ENCODE measurements at regions not wholly inside any gene's neighbourhood (a gene's known extent, or its start where the extent isn't known, plus 50 kb on each side); places are given as distances from the start of the nearest gene placed in this dataset.

DNA sequence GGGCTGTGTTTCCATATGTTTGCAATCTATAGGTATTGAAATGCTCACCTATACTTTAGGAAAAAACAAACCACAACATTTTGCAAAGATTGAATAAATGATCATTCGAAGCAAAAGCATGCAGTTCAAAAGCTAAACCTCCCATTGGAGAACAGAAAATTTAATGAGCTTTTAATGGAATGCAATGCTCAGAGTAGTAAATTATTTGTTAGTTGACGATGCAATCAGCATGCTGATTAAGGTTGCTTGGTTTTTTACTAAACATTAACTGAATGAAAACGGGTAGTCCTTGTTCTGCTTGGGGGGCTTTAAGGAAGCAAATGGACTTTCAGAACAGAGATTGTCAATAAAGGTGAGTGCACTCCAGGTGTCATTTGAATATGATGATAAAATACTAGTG is 123.3 kb upstream of the TMEM161B start:
- TF ChIP-seq ZFX (IDR thresholded peaks at IDR 0.05), result no peak
- TF ChIP-seq, protein P1, sequence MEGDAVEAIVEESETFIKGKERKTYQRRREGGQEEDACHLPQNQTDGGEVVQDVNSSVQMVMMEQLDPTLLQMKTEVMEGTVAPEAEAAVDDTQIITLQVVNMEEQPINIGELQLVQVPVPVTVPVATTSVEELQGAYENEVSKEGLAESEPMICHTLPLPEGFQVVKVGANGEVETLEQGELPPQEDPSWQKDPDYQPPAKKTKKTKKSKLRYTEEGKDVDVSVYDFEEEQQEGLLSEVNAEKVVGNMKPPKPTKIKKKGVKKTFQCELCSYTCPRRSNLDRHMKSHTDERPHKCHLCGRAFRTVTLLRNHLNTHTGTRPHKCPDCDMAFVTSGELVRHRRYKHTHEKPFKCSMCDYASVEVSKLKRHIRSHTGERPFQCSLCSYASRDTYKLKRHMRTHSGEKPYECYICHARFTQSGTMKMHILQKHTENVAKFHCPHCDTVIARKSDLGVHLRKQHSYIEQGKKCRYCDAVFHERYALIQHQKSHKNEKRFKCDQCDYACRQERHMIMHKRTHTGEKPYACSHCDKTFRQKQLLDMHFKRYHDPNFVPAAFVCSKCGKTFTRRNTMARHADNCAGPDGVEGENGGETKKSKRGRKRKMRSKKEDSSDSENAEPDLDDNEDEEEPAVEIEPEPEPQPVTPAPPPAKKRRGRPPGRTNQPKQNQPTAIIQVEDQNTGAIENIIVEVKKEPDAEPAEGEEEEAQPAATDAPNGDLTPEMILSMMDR (conservative IDR thresholded peaks at IDR 0.05), result no peak
- no peak overlapping the region for H3K27ac ChIP-seq

DNA sequence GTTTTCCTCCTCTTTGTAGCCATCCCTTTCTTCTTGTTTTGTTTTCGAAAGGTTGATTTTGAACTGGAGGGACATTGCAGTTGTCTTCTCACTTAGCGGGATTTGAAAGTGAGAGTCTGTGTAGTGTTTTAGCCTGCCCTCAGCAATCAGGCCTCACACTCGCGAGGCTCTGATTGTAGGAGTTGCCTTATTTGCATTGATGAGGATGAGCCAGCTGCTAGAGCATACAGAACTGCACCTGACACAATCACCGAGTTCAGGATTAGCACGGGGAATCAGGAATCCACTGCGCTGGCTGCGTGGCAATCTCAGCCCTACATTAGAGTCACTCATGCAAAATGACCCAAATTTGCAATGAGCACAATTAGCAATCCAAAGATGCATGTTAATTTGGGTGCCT is 122.5 kb upstream of the TMEM161B start:
- no peak for TF ChIP-seq ZFX (IDR thresholded peaks at IDR 0.05)
- TF ChIP-seq, protein P1 (conservative IDR thresholded peaks at IDR 0.05), result no peak
- no peak overlapping the region for H3K27ac ChIP-seq

DNA sequence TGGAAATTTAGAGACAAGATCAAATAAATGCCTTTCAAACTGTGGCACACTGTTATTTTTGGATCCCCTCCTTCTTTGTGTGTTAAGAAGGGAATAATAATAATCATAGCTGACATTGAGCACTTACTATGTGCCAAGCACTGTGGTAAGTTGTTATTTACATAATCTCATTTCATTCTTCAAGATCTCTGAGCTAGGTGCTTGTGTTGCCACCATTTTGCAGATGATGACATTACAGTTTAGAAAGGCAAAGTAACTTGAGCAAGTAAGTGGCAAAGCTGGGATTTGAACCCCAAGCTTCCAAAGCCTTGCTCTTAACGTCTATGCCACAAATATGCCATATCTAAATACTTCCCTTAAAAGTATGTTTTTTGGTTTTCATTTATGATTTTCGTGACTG is 121.8 kb upstream of the TMEM161B start:
- TF ChIP-seq, protein P1 (conservative IDR thresholded peaks at IDR 0.05), result no peak
- no peak for TF ChIP-seq ZFX (IDR thresholded peaks at IDR 0.05)
- no peak overlapping the region for H3K27ac ChIP-seq

DNA sequence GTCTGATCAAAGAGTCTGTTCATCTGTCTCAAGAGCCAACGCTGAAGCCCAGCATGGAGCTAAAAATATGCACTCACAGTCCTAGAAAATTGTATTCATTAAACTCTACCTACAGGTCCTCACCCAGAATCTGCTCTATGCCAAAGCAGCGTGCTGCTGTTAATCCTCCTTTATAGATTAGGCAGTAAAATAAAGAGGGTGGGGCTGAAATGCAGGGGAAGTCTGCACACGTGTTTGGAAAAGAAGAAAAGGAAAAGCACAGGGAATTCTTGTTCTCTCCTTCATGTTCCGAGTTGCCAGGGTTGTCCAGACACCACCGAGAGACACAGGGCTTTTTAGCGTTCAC is 121.4 kb upstream of the TMEM161B start:
- no peak overlapping the region for H3K27ac ChIP-seq
- TF ChIP-seq, protein P1 (conservative IDR thresholded peaks at IDR 0.05), result no peak
- no peak for TF ChIP-seq ZFX (IDR thresholded peaks at IDR 0.05)

DNA sequence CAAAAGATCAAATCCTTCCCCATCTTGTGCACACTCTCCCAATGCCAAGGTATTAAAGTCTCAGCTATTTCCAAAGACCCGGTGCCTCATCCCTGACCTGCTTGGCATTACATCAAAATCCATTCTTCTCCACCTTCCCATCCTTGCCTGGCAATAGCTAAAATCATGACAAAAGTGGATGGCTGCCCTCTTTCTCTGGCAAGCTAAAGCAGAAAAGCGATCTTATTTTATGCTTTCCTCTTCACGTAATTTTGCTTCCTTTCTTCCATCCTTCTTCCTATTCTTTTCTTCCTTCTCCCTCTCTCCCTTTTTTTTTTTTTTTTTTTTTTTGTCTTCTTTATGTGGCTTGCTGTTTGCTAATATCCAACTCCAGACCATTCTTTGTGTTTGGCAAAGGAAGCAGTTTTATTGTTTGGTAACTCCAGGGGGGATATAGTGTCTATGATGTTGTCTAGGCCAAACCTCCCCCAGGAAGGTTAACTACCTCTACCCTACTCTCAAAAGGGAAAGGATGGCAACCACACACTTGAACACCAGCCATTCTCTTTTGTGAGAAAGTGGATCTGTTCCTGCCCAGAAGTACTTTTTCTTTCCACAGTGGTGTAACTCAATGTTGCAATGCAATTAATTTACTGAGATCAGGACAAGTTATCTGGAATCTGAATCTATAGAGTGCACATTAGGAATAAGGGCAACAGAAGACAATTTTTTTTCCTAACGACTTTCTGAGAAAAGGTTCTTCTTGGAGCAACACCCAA is 120.9 kb upstream of the TMEM161B start:
- TF ChIP-seq, protein P1 (conservative IDR thresholded peaks at IDR 0.05), result no peak
- no peak for TF ChIP-seq ZFX (IDR thresholded peaks at IDR 0.05)
- no peak overlapping the region for H3K27ac ChIP-seq

DNA sequence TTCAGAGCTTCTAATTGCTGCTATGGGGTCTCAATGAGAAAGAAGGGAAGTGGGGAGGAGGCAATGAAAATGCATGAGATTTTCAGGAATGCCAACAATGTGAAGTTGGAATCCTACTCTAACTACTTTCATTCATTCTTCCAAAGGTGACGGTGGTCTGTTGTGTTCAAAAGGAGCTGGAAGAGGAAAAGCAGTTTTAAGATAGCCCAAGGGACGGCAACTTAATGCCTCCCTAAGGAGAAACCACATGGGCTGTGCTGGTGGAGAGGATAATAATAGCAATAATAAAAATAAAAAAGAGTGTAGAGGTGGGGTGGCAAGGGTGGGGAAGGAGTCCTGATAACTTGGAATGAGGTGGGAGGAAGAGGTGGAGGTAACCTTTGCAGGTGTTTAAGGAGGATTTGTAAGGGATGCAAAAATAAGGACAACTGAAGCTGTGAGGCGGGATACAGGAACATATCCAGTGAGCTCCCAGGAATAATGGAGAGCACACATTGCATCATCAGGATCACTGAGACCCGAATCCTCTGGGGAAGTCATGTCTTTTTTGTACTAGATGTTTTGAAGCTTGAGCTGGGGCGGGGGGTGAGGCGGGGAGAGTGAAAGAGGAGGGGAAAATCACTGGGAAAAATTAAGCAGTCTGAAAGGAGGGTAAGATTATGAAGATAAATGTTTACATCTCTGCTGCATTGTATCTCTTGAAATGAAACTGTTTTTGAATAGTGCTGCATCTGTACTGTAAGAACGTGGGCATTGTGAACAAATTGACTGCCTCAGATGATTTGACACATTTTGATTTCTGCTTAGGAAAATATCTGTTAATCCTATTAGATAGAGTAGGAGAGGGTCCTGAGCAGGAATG is 120.1 kb upstream of the TMEM161B start:
- TF ChIP-seq, protein P1 (conservative IDR thresholded peaks at IDR 0.05), result no peak
- no peak for TF ChIP-seq ZFX (IDR thresholded peaks at IDR 0.05)
- H3K27ac ChIP-seq, result no peak overlapping the region

DNA sequence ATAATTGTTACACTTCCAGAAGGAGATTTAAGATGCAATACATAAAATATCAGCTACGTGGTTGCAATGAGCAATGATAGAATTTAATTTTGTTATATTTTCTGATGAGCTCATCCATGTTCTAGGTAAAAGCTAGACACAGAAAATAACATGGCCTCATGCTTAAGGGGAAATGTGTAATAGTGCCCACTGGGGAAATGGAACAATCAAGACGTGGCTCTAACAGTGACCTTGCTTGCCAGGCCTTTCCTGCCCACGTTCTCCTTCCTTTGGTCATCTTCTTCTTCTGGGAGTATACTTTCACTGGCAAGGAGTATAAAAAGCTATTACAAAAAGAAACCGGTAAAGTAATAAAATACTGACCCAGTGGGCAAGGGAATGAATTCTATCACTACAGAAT is 116.2 kb upstream of the TMEM161B start:
- no peak for TF ChIP-seq ZFX (IDR thresholded peaks at IDR 0.05)
- TF ChIP-seq, protein P1 (conservative IDR thresholded peaks at IDR 0.05), result no peak
- H3K27ac ChIP-seq, result no peak overlapping the region
